HG03108 (cell line): ENCODE measurements at regions not wholly inside any gene's neighbourhood (a gene's known extent, or its start where the extent isn't known, plus 50 kb on each side); places are given as distances from the start of the nearest gene placed in this dataset.

Experiments
- ATAC-seq: cut with Tn5 transposase; IDR thresholded peaks from one replicate; pipeline ENCODE4 v1.9.1; 2021; ENCODE audit warnings: moderate library complexity; ENCODE audit not compliant: unreplicated experiment

GRCh38 chrX:10047133-10047532, 80.0 kb downstream of the CLDN34 start:
- no peak for ATAC-seq

- no peak for ATAC-seq
Measured at GRCh38 chrX:10047631-10048030, 80.5 kb downstream of the CLDN34 start.

- ATAC-seq: no peak
Measured at GRCh38 chrX:10048076-10048475, 80.9 kb downstream of the CLDN34 start.

- ATAC-seq: no peak
Measured at GRCh38 chrX:10048707-10049106, 81.5 kb downstream of the CLDN34 start.

- no peak for ATAC-seq
Measured at GRCh38 chrX:10049236-10049635, 82.1 kb downstream of the CLDN34 start.

- ATAC-seq: no peak
Measured at GRCh38 chrX:10050481-10050880, 83.3 kb downstream of the CLDN34 start.

- no peak for ATAC-seq
Measured at GRCh38 chrX:10051866-10052480, 84.8 kb downstream of the CLDN34 start.

- ATAC-seq: no peak
Measured at GRCh38 chrX:10052906-10053625, 85.9 kb downstream of the CLDN34 start.

- no peak for ATAC-seq
Measured at GRCh38 chrX:10054396-10054795, 87.2 kb downstream of the CLDN34 start.

- ATAC-seq: no peak
Measured at GRCh38 chrX:10055430-10055829, 88.3 kb downstream of the CLDN34 start.

GRCh38 chrX:10062352-10062751, 94.4 kb upstream of the CLCN4 start:
- ATAC-seq: no peak

- no peak for ATAC-seq
Measured at GRCh38 chrX:10062980-10063379, 93.8 kb upstream of the CLCN4 start.

GRCh38 chrX:10064736-10065135, 92.0 kb upstream of the CLCN4 start:
- no peak for ATAC-seq

- no peak for ATAC-seq
Measured at GRCh38 chrX:10070714-10071436, 85.9 kb upstream of the CLCN4 start.

GRCh38 chrX:10071451-10072144, 85.2 kb upstream of the CLCN4 start:
- no peak for ATAC-seq

- ATAC-seq: no peak
Measured at GRCh38 chrX:10072786-10073568, 83.8 kb upstream of the CLCN4 start.

- ATAC-seq: no peak
Measured at GRCh38 chrX:10073671-10074070, 83.1 kb upstream of the CLCN4 start.

GRCh38 chrX:10074241-10074941, 82.4 kb upstream of the CLCN4 start:
- ATAC-seq: no peak

GRCh38 chrX:10076765-10077164, 80.0 kb upstream of the CLCN4 start:
- no peak for ATAC-seq
